ENCODE measurements at regions not wholly inside any gene's neighbourhood (a gene's known extent, or its start where the extent isn't known, plus 50 kb on each side); places are given as distances from the start of the nearest gene placed in this dataset.

DNA sequence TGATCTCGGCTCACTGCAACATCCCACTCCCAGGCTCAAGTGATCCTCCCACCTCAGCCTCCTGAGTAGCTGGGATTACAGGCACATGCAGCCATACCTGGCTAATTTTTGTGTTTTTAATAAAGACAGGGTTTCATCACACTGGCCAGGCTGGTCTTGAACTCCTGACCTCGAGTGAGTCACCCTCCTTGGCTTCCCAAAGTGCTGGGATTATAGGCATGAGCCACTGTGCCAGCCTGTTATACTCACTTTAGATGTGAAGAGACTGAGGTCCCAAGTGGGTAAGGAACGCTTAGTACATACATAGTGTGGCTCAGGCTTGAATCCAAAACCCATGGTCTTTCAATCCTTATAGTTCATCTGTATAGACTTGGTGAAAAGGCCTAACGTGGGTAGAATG, 63.7 kb upstream of the EPS8L3 start:
- intact Hi-C loops (cut with micrococcal nuclease): no loop called here

DNA sequence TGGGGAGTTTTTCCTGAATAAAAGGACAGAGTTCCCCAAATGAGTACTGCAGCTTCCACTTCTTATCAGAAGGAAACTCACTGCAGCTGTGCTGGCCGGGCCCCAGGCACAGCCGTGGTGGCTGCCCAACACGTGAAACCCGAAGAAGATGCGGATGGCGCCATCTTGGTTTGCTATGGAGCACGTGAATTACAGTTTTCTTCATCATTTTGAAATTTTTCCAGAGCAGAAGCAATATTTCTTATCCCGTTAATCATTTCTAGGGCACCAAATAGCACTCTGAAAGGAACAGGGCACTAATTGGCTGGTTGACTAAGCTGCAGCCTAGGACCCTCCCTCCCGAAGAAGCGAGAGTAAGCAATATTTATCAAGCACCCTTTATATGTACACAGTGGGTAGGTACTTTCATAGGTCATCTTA, 63.2 kb upstream of the EPS8L3 start:
- intact Hi-C loops (cut with micrococcal nuclease): no loop called here

DNA sequence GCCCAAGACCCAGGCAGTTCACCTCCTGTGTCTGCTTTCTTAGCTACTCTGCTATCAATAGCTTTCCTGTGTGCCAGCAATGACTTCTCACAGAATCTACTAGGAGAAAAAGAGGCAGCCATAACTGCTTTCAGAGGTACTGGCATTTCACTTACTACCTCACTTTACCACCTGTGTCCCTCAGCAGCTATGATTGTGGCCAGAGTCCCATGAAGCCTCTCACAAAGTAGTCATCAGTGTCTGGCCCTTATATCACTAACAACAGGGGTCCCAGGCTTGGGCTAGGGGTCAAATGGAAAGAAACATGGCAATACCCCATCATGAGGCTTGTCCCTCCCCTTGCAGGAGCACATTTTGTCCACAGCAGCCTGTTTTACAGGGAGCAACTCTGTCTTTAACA, 62.7 kb upstream of the EPS8L3 start:
- intact Hi-C loops (cut with micrococcal nuclease): no loop called here

DNA sequence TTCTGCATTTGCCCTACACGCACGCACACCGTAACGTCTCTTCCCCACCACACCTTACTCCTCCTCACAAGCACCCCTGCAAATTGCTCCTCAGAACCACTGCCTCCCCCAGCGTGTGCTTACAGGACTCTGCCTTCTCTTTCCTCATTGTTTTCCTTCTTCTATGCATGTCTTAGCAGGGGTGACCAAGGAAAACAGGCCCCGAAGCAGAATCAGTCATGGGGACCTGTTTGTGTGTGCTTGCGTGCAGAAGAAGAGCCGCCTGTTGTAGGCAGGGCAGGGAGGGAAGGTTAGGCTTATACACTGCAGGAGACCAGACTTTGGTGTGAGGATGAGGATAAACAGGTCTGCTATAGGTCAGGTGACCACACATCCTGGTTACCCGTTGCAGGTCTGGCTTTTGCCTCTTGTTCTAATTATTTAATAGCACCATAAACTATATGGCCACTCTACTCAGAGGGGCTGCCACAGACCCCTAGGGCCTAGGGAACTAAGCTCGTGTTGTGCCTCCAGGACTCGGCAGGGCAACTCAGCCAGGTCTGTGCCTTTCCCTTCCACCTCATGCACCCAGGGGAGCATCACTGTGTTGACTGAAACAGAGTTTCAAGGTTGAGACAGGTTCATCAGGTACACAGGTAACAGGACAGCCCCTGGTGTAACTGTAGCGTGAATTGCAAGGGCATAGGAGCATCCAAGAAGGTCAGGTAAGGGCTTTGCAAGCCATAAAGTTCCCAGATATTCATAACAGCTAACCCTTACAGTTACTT, 60.8 kb upstream of the EPS8L3 start:
- intact Hi-C loops (cut with micrococcal nuclease): loop anchor here (5.0 kb wide), 1 partner anchor 33 kb away; no protein-coding TSS in a partner anchor

DNA sequence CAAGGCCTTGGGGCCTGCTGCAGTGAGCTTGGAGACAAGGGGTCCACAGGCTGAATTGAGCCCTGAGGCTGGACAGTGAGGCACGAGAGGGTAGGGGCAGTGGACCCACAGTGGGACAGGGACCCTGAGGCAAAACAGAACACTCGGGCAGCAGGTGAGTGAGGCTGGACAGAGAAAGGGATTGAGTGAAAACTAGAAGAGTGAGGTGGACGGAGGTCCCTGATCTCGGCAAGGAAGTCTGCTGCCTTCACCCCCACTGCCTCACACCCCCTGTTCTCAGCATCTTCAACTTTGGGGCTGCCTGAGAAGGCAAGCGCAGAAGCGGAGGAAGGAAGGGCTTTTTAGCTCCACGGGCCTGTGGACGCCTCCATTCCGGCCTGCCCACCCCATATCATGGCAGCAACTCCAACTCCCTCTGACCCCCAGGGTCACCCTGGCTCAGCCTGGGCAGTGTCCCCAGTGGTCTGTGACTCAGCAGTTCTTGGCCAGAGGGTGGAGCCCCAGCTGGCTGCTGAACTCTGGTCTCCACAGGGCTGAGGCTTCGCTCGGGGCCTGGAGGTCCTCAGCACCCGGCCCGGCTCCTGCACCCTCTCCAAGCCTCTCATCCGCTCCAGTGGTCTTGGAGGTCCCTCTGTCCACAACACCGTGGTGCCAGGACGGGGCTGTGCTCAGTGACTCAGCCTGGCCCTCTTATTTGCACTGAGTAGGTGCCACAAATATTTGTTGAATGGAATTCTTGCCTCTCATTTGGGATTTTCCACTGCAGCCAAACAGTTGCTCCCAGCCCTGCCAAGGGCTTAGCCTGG, 60.0 kb upstream of the EPS8L3 start:
- intact Hi-C loops (cut with micrococcal nuclease): loop anchor here (2.0 to 5.0 kb wide), 2 partner anchors 21 to 34 kb away; no protein-coding TSS in a partner anchor

DNA sequence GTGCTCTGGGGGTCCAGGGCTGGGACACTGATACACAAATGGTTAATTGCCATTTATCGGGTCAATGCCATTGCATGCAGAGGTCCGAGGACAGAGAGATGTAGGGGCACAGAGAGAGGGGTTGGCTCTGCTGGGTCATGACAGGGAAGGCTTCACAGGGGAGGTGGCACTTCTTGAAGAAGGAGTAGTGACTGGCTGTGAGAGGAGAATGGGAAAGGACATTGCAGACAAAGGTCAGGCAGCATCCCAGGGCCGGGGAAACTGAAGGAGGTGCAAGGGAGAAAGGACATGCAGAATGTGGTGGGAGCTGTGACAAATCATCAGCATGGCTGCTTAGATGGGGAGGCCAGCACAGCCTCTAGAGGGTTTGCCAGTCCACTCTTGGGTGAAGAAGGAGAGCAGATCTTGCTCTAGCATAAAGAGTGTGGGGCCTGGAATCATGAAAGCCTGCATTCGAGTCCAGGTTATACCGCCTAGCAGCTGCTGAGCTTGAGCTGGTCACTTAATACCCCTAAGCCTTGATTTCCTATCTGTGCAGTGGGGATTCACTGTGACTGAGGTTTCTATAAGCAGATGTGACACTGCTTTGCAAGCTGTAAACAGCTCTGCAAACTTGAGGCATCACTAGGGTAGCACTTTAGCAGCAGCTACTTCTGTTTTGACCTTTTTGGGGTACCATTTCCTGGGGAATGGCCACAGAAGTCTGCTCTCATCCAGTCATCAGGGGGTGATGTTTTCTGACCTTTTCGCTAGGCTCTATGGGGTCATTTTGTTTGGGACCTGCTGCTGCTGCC, 59.2 kb upstream of the EPS8L3 start:
- intact Hi-C loops (cut with micrococcal nuclease): loop anchor here (2.0 to 5.0 kb wide), 2 partner anchors 20 to 34 kb away; no protein-coding TSS in a partner anchor

DNA sequence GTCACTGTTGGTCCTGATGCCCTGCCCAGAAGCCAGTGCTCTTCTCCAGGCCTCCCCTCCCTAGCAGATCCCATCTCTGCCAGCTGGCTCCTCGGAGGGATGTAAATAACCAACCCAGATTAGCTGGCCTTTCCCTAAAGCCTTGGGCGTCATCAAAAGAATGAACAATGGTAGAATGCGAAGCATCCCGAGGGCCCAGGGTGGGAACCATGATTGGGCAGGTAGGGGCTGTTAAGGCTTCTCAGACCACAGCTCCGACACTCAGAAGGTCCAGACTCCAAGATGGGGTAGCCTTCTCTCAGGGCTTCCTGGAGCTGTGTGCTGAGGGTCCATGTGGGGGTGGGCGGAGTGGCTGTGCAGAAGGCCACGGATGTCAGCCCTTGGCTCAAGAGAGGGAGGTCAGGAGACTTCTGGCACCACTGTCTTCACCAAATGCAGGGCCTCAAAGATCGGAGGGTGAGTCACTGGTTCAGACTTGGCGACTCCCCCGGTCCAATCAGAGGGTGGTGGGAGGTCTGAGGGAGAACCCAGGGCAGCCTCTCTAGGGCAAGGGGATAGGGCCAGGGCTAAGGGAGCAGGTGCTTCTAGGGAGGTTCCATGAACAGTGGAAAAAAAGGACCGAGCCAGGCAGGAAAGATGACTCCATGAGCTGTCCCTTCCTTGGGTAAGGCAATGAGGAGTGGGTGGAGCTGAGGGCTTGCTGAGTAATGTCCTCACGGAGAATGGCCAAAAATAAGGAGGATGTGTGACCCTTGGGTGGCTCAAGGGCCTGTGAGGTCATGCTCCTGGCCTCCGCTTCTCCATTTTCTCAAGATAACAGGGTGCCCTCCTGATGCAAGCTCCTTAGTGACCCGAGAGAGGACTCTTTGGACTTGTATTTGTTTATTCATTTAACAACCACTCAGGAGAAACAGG, 58.4 kb upstream of the EPS8L3 start:
- intact Hi-C loops (cut with micrococcal nuclease): loop anchor here (2.0 to 5.0 kb wide), 2 partner anchors 19 to 35 kb away; no protein-coding TSS in a partner anchor

DNA sequence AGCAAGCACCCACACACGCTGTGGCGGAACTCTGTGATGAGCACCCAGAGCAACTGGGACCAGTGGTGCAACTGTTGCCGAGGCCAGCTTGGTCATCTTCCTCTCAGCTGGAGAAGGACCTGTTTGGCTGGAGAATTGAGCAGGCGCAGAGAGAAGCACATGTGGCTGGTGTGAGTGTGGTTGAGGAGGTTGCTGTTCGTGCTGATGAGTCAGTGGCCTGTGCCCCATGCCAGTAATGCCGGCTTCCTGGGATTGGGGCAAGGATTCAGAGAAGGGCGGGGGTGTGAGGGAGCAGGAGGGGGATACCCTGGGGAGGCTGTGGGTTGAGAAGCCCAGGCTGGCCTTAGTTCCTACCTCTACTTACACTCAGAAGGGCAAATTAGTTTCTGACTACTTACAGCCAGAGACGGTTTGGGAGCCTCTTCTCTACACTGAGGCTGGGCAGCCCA, 57.5 kb upstream of the EPS8L3 start:
- intact Hi-C loops (cut with micrococcal nuclease): loop anchor here (5.0 kb wide), 1 partner anchor 36 kb away; no protein-coding TSS in a partner anchor

DNA sequence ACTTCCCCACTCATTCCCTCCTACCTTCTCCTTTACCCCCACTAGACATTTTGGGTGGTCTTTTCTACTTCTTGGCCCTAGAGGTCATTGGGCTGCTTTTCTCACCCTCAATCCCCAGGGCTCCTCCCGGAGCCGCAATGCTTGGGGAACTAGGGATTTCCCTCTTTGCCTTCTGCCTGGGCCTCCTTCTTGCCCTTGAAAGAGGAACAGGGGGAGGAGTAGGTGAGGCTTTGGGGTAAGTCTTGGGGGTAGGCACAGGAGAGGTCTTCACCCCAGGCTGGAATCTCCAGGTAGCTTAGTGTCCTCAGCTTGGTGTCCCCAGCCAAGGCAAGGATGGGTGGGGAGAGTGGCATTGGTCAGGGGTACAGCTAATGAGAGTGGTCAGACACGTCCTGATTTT, 56.2 kb upstream of the EPS8L3 start:
- intact Hi-C loops (cut with micrococcal nuclease): loop anchor here (5.0 kb wide), 1 partner anchor 37 kb away; no protein-coding TSS in a partner anchor

DNA sequence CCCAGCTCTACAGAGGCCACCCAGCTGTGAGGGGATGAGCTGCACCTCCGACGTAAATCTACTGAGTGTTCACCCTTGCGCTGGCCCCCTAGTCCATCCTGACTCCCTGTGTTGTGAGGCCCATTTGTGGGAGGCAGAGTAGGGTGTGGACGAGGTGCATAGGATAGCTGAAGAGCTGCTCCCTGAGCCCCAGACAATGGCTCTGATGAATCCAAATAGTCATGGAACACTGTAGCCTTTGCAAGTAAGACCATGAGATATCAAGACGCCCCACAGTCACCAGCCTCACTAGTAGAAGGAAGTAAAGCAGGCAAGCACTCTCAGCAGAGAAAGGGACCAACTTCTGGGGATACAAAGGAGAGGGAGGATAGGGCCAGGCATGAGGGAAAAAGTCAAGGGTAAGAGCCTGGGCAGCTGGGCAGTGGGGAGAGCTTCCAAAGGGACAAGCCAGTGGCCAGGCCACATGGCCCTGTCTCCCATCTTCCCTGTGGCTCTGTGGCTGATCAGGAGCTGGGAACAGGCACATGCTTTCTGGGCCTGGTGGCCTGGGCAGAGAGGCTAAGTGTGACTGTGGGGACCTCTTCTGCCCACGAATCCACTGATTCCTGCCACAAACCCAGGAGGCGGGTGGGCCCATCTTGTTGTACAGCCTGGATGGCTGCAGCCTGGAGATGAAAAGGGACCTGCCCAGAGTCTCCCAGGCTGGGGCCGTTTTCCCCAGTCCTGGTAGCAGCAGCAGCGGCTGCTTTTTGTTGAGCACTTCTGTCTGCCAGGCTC, 55.5 kb upstream of the EPS8L3 start:
- intact Hi-C loops (cut with micrococcal nuclease): no loop called here

DNA sequence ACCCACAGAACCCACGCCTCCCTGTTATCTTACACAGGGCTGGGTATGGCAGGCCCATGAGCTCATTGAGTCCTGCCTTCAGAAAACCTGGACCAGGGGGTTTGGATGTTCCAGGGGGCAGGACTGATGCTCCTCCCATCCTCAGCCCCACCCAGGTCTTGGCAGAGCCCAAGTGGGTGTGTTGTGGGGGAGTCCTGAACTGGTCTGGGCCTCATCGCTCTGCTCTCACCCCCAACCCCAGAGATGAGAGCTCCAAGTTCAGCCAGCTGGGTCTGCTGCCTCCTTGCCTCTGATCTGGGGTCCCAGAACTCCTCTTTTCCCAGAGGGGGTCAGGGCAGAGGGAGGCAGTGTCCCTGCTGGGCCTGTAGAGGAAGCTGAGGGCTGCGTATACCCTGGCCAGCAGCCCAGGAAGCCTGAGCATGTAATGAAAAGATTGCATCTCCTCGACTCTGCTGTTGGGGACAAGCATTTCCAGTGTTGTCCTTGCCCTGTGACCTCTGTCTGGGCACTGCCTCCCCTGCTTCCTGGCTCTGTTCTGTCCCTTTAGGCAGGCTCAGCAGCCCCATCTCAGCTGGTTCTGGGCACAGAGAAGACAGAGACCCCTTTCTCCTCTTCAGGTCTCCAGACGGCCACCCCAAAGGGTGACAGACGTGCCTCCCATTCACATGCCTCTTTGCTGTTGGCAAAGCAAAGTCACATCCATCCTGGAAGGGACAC, 54.7 kb upstream of the EPS8L3 start:
- intact Hi-C loops (cut with micrococcal nuclease): no loop called here

DNA sequence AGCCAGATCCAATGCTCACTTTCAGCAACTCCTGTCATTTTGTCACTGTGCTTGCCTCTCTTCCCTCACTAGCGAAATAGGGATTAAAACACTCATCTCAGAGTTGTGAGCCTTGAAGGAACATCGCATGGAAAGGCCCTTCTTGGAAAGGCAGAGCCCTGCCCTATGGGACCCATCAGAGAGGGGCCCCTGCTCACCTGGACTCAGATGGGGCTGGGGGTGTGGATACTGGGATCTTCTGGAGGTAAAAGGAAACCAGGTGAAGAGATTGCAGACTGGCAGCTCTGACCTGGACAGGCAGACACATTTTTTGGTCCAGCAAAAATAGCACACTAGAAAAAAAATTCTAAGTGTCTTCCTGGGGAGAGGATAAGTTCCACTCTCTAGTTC, 54.2 kb upstream of the EPS8L3 start:
- intact Hi-C loops (cut with micrococcal nuclease): no loop called here

DNA sequence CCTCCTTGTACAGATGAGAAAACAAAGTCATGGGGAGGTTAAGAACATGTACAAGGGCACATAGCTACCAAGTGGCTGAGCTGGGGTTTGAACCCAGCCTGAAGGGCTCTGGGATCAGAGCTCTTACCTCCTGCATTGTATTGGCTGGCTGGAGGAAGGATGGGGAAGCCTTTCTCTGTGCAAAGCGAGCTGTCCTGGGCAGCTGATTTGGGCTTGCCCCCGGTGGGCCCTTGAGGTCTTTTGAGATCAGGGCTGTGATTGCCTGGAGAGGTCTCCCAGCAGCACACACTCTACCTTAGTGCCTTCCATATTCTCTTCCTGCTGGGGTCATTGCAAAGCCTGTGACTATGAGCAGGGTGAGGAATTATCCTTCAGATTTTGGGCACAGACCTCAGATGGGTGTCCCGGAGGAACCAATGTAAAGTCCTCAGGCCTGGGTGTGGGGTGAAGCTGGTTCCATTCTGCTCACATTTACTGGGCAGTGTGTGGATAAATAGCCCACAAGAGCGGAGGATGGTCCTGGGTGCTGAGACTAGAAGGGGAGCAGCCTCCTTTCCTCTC, 53.3 kb upstream of the EPS8L3 start:
- intact Hi-C loops (cut with micrococcal nuclease): no loop called here

DNA sequence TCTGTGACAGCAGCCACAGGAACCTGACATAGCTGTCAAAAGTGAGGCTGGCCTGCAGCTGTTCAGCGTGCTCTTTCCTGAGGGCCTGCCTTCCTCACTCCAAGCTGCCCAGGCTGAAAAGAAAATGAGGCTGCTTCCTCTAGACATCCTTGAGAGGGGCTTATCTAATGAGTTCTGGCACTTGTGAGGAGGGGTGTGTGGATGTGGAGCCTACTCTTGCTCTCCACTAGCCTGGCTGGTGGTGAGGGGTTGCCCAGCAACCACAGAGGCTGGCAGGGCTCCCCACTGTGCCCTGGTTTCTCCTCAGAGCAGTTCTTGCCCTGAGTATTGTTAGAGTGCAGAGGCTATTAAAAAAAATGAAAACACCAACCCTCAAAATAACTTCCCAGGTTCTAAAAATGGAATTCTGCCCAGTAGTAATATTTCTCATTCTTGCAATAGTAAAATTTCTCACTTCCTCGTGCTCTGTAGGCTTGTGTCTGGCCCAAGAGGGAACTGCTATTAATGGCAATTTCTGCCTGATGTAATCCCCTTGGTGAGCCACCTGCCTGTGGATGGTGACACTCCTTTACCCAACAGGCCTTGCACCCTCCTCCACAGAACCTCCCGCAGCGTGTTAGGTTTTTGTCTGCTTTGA, 52.6 kb upstream of the EPS8L3 start:
- intact Hi-C loops (cut with micrococcal nuclease): no loop called here

DNA sequence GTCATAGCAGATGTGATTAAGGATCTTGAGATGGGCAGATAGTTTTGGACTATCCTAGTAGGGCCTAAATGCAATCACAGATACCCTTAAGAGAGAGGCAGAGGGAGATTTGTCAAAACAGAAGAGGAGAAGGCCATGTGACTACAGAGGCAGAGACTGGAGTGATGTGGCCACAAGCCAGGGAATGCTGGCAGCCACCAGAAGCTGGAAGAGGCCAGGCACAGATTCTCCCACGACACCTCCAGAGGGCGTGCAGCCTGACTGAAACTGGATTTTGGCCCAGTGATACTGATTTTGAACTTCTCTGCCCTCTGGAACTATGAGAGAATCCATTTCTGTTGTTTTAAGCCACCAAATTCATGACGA, 52.1 kb upstream of the EPS8L3 start:
- intact Hi-C loops (cut with micrococcal nuclease): no loop called here

DNA sequence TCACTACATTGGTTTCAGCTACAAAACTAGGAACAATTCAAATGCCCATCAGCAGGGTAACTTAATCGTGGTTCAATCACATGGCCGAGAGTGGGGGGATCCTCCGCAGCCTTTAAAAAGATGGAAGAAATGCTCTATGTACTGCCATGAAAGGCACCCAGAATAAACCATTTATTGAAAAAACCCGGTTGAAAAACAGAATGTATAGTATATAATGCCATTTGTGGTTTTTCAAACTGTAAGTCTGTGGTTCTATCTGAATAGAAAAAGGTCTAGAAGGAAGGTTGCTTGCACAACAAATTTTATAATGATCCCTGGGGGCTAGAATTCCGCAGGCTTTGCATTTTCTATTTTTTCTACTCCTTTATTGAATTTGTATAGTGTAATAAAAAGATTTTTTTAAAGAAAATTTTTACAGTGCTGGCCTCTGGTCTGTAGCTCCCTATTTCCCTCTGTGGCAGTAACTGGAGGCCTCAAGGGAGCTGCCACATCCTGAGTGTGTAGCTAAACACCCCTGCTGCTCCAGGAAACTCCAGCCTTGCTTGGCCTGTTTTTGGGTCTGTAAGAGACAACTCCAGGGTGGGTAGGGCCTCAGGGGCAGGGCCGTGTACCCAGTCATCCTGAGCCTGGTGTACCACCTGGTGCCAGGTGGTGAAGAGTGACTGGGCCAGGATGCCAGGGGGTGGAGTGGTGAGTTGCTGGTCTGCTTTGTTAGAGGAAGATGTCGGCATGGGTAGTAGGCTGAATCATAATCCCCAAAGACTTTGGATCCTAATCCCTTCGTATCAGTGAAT, 51.5 kb upstream of the EPS8L3 start:
- intact Hi-C loops (cut with micrococcal nuclease): no loop called here

DNA sequence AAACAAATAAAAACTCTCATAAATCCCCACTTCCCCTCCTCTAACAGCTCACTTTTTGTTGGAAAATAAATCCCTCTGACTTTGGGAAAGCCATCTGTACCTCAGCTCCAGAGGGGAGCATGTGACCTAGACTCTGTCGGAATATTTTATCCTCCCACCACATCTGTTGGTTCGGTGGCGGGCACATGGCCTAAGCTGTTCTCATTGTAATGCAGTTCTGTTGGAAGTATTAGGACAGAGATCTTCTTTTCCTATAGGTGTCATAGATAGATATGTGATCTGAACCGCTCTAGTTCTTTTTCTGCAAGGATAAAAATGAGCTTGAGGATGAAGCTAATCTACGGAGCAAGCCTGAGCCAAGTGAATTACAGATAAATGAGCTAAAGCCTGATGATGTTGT, 50.5 kb upstream of the EPS8L3 start:
- intact Hi-C loops (cut with micrococcal nuclease): no loop called here
